ENCODE measurements at regions not wholly inside any gene's neighbourhood (a gene's known extent, or its start where the extent isn't known, plus 50 kb on each side); places are given as distances from the start of the nearest gene placed in this dataset.

DNA sequence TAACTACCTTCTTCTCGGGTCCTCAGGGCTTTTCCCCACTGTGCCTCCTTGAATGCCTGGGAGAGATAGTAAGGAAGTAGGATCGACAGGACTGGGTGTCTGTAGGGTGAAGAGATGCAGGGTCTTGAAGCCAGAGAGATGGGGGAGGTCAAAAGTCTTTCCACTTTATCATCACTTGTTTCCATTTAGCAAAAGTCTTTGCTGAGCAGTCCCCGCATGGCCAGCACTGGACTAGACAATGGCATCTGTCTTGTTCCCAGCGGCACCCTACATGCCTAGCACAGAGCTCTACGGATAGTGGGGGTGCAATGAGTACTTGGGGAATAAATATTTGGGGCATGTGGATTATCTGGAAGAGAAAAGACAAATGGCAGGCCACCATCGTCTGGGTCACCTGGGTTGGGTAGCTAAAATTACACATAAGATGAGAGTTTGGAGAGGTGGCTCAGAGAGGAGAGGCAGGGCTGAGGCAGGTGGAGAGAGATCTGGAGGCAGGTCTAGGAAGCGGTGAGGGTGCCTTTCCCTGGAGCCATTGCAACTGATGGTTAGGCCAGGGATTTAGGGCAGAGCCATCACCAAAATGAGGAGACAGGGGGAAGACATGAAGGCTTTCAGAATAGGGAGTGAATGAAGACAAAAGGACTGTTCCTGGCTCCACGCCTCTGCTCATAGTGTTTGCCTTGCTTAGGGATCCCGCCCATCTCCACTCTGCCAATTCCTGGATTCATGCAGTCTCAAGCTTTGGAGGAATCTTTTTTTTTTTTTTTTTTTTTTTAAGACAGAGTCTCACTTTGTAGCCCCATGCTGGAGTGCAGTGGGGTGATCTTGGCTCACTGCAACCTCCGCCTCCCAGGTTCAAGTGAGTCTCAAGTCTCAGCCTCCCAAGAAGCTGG, 250.8 kb upstream of the KLF4 start:
- no peak for DNase-seq (ENCODE audit: low spot score)
- in situ Hi-C loops (cut with MboI; ENCODE audit: low pct_unique_long_range_greater_than_20kb, low sequenced_read_pairs, unreplicated experiment): no loop called here

DNA sequence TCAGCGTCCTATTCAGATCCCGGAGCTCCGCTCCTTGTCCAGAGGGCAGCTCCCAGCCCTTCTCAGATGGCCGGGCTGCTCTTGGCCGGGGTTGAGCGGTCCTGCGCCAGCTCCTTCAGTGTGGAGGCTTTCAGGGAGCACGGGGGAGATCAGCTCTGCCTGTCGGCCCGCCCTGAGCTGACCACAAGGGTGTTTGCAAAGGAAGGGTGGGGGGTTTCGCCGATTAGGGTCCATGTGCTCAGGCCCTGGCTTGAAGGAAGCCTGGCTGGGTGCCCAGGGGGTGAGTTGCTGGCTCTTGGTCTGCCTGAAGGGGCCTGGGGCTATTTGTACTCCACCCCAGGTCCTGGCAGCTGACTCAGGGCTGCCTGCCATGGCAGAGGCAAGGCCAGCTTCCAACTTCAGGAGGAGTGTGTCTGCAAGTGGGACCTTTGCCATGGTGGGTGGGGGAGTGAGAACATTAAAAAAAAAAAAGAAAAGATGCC, 250.1 kb upstream of the KLF4 start:
- in situ Hi-C loops (cut with MboI; ENCODE audit: low pct_unique_long_range_greater_than_20kb, low sequenced_read_pairs, unreplicated experiment): no loop called here
- TF ChIP-seq, protein P1, sequence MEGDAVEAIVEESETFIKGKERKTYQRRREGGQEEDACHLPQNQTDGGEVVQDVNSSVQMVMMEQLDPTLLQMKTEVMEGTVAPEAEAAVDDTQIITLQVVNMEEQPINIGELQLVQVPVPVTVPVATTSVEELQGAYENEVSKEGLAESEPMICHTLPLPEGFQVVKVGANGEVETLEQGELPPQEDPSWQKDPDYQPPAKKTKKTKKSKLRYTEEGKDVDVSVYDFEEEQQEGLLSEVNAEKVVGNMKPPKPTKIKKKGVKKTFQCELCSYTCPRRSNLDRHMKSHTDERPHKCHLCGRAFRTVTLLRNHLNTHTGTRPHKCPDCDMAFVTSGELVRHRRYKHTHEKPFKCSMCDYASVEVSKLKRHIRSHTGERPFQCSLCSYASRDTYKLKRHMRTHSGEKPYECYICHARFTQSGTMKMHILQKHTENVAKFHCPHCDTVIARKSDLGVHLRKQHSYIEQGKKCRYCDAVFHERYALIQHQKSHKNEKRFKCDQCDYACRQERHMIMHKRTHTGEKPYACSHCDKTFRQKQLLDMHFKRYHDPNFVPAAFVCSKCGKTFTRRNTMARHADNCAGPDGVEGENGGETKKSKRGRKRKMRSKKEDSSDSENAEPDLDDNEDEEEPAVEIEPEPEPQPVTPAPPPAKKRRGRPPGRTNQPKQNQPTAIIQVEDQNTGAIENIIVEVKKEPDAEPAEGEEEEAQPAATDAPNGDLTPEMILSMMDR (IDR thresholded peaks at IDR 0.05; ENCODE audit: extremely low read depth, insufficient read depth, missing control alignments): no peak
- DNase-seq (ENCODE audit: low spot score): no peak

More for the DNA sequence above, 250.8 kb upstream of the KLF4 start:
- TF ChIP-seq, protein P1 (IDR thresholded peaks at IDR 0.05; ENCODE audit: extremely low read depth, insufficient read depth, missing control alignments): no peak

DNA sequence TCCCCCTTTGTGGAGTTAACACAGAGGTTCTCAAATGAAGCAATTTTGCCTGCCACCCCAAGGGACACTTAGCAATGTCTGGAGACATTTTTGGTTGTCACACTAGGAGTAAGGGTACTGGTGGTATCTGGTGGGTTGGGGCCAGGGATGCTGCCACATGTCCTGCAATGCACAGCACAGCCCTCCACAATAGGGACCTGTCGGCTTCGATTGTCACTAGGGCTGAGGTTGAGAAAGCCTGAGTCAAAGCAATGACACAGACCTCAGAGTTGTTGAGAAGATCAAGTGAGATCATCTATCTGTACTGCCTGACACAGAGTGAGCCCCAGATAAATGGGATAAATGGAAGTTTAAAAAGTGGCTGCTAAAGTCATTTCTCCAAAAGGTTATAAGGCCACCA, 249.2 kb upstream of the KLF4 start:
- TF ChIP-seq, protein P1 (IDR thresholded peaks at IDR 0.05; ENCODE audit: extremely low read depth, insufficient read depth, missing control alignments): no peak
- no peak for DNase-seq (ENCODE audit: low spot score)
- in situ Hi-C loops (cut with MboI; ENCODE audit: low pct_unique_long_range_greater_than_20kb, low sequenced_read_pairs, unreplicated experiment): no loop called here

DNA sequence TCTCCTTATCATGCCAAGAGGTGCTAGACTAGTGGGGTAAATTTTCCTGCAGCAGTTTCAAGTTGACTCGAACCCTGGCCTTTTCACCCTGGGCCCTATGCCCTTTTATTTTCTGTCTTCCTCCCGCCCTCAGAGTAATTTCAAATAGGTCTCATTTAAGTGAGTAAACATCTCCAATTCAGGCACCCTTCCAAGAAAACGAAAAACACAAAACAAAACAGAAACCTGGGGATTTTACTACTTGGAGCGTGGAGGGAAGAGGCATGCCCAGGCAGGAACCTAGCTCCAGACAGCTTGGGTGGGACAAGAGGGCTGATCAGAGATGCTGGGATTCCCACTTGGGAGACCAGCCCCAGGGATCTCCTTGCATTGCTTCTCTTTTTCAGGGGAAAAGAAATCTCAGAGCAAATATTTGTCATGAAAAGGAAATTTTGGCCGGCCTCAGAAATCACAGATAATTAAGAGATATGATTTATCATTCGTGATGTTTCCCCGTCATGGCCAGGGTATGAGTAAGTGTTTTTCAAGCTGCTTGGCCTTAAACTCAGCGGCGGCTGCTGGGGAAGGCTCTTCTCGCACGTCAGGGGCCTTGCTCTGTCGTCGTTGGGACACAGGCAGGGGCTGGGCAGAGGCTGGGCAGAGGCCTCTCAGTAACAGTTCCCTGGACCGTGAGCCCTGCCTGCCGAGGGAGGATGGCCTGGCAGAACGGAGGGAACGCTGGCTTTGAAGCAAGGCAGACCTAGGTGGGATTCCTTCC, 248.6 kb upstream of the KLF4 start:
- TF ChIP-seq, protein P1 (IDR thresholded peaks at IDR 0.05; ENCODE audit: extremely low read depth, insufficient read depth, missing control alignments): no peak
- in situ Hi-C loops (cut with MboI; ENCODE audit: low pct_unique_long_range_greater_than_20kb, low sequenced_read_pairs, unreplicated experiment): no loop called here
- no peak for DNase-seq (ENCODE audit: low spot score)

DNA sequence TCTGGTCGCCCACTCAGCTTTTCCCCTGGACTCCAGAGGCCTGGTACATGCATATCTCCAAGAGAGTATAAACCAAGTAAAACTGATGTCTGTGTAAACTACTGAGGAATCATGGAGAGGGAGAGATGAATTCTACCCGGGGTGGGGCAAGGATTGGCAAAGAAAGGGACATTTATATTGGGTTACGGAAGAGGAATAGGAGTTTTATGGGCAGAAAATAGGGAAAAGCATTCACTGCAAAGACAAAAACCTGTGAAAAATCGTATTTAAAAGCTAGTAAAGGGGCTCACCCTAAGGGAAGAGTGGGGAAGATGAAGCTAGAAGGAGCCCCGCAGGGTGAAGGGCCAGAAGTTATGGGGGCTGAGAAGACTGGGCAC, 248.0 kb upstream of the KLF4 start:
- TF ChIP-seq, protein P1 (IDR thresholded peaks at IDR 0.05; ENCODE audit: extremely low read depth, insufficient read depth, missing control alignments): no peak
- in situ Hi-C loops (cut with MboI; ENCODE audit: low pct_unique_long_range_greater_than_20kb, low sequenced_read_pairs, unreplicated experiment): no loop called here
- no peak for DNase-seq (ENCODE audit: low spot score)

DNA sequence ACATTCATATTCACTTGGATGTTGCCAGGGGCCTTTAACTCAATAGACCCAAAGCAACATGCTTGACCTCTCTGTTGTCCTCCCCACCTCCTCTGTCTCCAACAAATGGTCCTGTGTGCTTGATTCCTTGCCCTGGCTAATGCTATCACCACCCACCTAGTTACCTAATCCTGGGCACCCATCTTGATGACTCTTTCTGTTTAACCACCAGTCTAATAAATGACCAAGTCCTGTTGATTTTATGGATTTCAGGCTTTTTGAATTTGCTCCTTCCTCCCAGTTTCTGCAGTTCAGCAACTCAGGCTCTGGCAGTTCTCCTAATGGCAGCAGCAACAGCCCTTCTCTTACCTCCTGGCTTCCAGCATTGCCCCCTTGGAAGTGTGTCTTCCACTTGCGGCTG, 246.3 kb upstream of the KLF4 start:
- DNase-seq (ENCODE audit: low spot score): no peak
- in situ Hi-C loops (cut with MboI; ENCODE audit: low pct_unique_long_range_greater_than_20kb, low sequenced_read_pairs, unreplicated experiment): no loop called here
- TF ChIP-seq, protein P1 (IDR thresholded peaks at IDR 0.05; ENCODE audit: extremely low read depth, insufficient read depth, missing control alignments): no peak
